ENCODE measurements at regions not wholly inside any gene's neighbourhood (a gene's known extent, or its start where the extent isn't known, plus 50 kb on each side); places are given as distances from the start of the nearest gene placed in this dataset.

- peak overlapping the region; percentile 27 for H3K27ac ChIP-seq (ENCODE audit: low read depth, low read length)
- H2AFZ ChIP-seq (ENCODE audit: low read length), result peak overlapping the region; percentile 8
- H3K4me3 ChIP-seq (ENCODE audit: insufficient read depth, low read length), result no peak overlapping the region
- no peaks in the 10 kb centered on the region for H3K79me2 ChIP-seq (ENCODE audit: insufficient read depth, low read length)
- peak overlapping the region; percentile 23 for H3K4me2 ChIP-seq (ENCODE audit: insufficient read depth, low read length)
- peaks cover 5% of the 10 kb centered on the region for H3K4me1 ChIP-seq (ENCODE audit: insufficient read depth, low read length)
- H3K9me3 ChIP-seq (ENCODE audit: low read depth, low read length), result no peaks in the 10 kb centered on the region
- no peak for DNase-seq (ENCODE audit: insufficient read length, low spot score, missing footprints)
- no peak for TF ChIP-seq CTCF (IDR thresholded peaks at IDR 0.05; ENCODE audit: extremely low read depth, low read depth, low read length)
- H3K36me3 ChIP-seq (ENCODE audit: insufficient read depth, low read length), result no peaks in the 10 kb centered on the region
- H3K27me3 ChIP-seq (ENCODE audit: insufficient read depth, low read length), result no peaks in the 10 kb centered on the region
- no peaks in the 10 kb centered on the region for H4K20me1 ChIP-seq (ENCODE audit: insufficient read depth, low read length)
These were observed 104.5 kb downstream of the RBM43 start for GRCh38 chr2:151157000-151157735.

- Histone ChIP-seq H3K4me3 (ENCODE audit: insufficient read depth, low read length) (no peak overlapping the region), H3K27me3 (ENCODE audit: insufficient read depth, low read length) (no peaks in the 10 kb centered on the region), H2AFZ (ENCODE audit: low read length) (peak overlapping the region; percentile 8), H3K36me3 (ENCODE audit: insufficient read depth, low read length) (no peaks in the 10 kb centered on the region), H4K20me1 (ENCODE audit: insufficient read depth, low read length) (no peaks in the 10 kb centered on the region), H3K27ac (ENCODE audit: low read depth, low read length) (peak overlapping the region; percentile 27), H3K9me3 (ENCODE audit: low read depth, low read length) (no peaks in the 10 kb centered on the region), H3K79me2 (ENCODE audit: insufficient read depth, low read length) (no peaks in the 10 kb centered on the region), H3K4me1 (ENCODE audit: insufficient read depth, low read length) (peaks cover 5% of the 10 kb centered on the region), H3K4me2 (ENCODE audit: insufficient read depth, low read length) (peak overlapping the region; percentile 23)
- DNase-seq (ENCODE audit: insufficient read length, low spot score, missing footprints), result no peak
- no peak for TF ChIP-seq CTCF (IDR thresholded peaks at IDR 0.05; ENCODE audit: extremely low read depth, low read depth, low read length)
These were observed 105.2 kb downstream of the RBM43 start for GRCh38 chr2:151156431-151156830.

GRCh38 chr2:151153601-151154000, 108.1 kb downstream of the RBM43 start:
- DNase-seq (ENCODE audit: insufficient read length, low spot score, missing footprints), result no peak
- Histone ChIP-seq H3K36me3 (ENCODE audit: insufficient read depth, low read length) (no peaks in the 10 kb centered on the region), H2AFZ (ENCODE audit: low read length) (no peak overlapping the region), H3K27ac (ENCODE audit: low read depth, low read length) (no peak overlapping the region), H3K4me3 (ENCODE audit: insufficient read depth, low read length) (no peak overlapping the region), H3K9me3 (ENCODE audit: low read depth, low read length) (no peaks in the 10 kb centered on the region), H3K4me2 (ENCODE audit: insufficient read depth, low read length) (no peak overlapping the region), H3K27me3 (ENCODE audit: insufficient read depth, low read length) (no peaks in the 10 kb centered on the region), H3K4me1 (ENCODE audit: insufficient read depth, low read length) (peaks cover 5% of the 10 kb centered on the region), H3K79me2 (ENCODE audit: insufficient read depth, low read length) (no peaks in the 10 kb centered on the region), H4K20me1 (ENCODE audit: insufficient read depth, low read length) (no peaks in the 10 kb centered on the region)
- TF ChIP-seq CTCF (IDR thresholded peaks at IDR 0.05; ENCODE audit: extremely low read depth, low read depth, low read length), result no peak

- H3K27ac ChIP-seq (ENCODE audit: low read depth, low read length), result no peak overlapping the region
- DNase-seq (ENCODE audit: insufficient read length, low spot score, missing footprints), result no peak
- H3K4me1 ChIP-seq (ENCODE audit: insufficient read depth, low read length), result no peaks in the 10 kb centered on the region
- no peaks in the 10 kb centered on the region for H3K79me2 ChIP-seq (ENCODE audit: insufficient read depth, low read length)
- H4K20me1 ChIP-seq (ENCODE audit: insufficient read depth, low read length), result no peaks in the 10 kb centered on the region
- no peaks in the 10 kb centered on the region for H3K36me3 ChIP-seq (ENCODE audit: insufficient read depth, low read length)
- no peak overlapping the region for H3K4me2 ChIP-seq (ENCODE audit: insufficient read depth, low read length)
- H2AFZ ChIP-seq (ENCODE audit: low read length), result peak overlapping the region; percentile 38
- TF ChIP-seq CTCF (IDR thresholded peaks at IDR 0.05; ENCODE audit: extremely low read depth, low read depth, low read length), result no peak
- no peaks in the 10 kb centered on the region for H3K27me3 ChIP-seq (ENCODE audit: insufficient read depth, low read length)
- no peak overlapping the region for H3K4me3 ChIP-seq (ENCODE audit: insufficient read depth, low read length)
- H3K9me3 ChIP-seq (ENCODE audit: low read depth, low read length), result no peaks in the 10 kb centered on the region
These were observed 111.0 kb downstream of the RBM43 start for GRCh38 chr2:151150331-151151320.

Data from osteoblast (primary cell).